Tibial nerve (tissue), 4 donors: ENCODE measurements at regions not wholly inside any gene's neighbourhood (a gene's known extent, or its start where the extent isn't known, plus 50 kb on each side); places are given as distances from the start of the nearest gene placed in this dataset.
"Not testable (repeated sequence)": the region's sequence is repeated elsewhere in the genome, so short reads cannot be mapped to it uniquely, and the experiment has no call there.

Experiments used
- CTCF ChIP-seq, 5 experiments: fragments of 200-600 bp in 3 of 5; fragments of 450-650 bp in 2 of 5; sonication (generic) in 3 of 5; IDR thresholded peaks; one replicate each; pipeline ENCODE4 v1.5.1; 2016 to 2019; ENCODE audit warnings: antibody characterized with exemption in 5 of 5, mild to moderate bottlenecking in 3 of 5, moderate library complexity in 2 of 5
- EP300 ChIP-seq, 2 donors: sonication (generic); formaldehyde crosslinking; IDR thresholded peaks; one replicate each; pipeline ENCODE4 v1.6.1; 2017; ENCODE audit warnings: antibody characterized with exemption in 2 of 2, mild to moderate bottlenecking in 1 of 2
- POLR2A ChIP-seq, 2 donors: fragments of 450-650 bp; IDR thresholded peaks; one replicate each; pipeline ENCODE4 v1.6.1; 2017; ENCODE audit warnings: antibody characterized with exemption in 2 of 2, mild to moderate bottlenecking in 2 of 2, moderate library complexity in 2 of 2

GRCh38 chr9:65481291-65481690 is 194.4 kb upstream of the ZNG1E start:
- not testable (repeated sequence) for TF ChIP-seq CTCF, EP300, POLR2A (IDR thresholded peaks at IDR 0.05)
